ENCODE measurements at regions not wholly inside any gene's neighbourhood (a gene's known extent, or its start where the extent isn't known, plus 50 kb on each side); places are given as distances from the start of the nearest gene placed in this dataset.
"Not testable (repeated sequence)": the region's sequence is repeated elsewhere in the genome, so short reads cannot be mapped to it uniquely, and the experiment has no call there.

DNA sequence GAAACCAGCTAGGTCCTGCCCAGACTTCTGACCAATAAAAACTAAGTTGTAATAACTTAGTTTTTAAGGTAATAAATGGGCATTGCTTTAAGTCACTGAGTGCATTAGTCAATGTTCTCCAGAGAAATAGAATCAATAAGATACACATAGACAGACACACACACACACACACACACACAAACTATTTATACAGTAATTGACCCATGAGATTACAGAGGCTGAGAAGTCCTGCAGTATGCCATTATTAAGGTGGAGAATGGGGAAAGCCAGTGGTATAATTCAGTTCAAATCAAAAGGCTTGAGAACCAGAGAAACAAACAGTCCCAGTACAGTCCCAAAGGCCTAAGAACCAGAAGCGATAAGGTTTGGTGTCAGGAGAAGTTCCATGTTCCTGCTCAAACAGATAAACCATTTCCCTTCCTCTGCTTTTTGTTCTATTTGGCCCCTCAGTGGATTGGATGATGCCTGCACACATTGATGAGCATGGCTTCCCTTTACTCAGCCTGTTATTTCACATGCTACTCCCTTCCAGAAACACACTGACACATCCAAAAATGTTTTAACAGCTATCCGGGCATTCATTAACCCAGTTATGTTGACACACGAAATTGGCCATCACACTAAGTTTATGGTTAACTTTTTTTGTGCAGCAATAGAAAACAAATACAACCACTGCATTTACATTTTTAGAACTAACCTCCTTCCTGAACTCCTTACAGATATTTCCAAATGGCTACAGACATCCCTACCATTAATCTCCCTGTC is 828.2 kb upstream of the NCAM2 start:
- Mint-ChIP-seq H3K4me1 (no peaks in the 10 kb centered on the region), H3K4me3 (no peak overlapping the region), H3K27ac (no peak overlapping the region), H3K36me3 (no peaks in the 10 kb centered on the region), H3K27me3 (no peaks in the 10 kb centered on the region), H3K9me3 (peaks cover 6% of the 10 kb centered on the region)
- DNase-seq (ENCODE audit: low spot score in 2 of 2) (no peak), ATAC-seq (ENCODE audit: low read depth) (no peak)

DNA sequence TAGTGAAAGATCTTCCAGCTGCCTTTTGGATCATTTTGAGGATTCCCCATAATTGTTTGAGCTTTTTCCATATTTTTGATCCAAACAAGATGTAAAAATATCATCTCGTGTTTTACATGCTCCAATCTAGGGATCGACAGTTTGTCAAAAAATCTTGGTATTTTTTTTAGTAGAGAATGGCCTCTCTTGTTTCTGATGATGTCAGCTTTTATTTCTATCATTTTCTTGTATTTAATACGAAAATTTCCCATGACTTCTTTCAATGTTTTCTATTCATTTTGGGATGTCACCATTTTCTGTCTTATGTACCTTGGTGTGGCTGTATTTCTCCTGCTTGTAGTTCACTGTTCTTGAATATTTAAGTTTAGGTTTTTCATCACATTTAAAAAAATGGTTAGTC is 812.0 kb upstream of the NCAM2 start:
- no peaks in the 10 kb centered on the region for H3K27me3 Mint-ChIP-seq
- no peak overlapping the region for H3K27ac Mint-ChIP-seq
- ATAC-seq (ENCODE audit: low read depth) (no peak), DNase-seq (ENCODE audit: low spot score in 2 of 2) (no peak)
- peaks cover 7% of the 10 kb centered on the region for H3K9me3 Mint-ChIP-seq
- no peaks in the 10 kb centered on the region for H3K36me3 Mint-ChIP-seq
- no peaks in the 10 kb centered on the region for H3K4me1 Mint-ChIP-seq
- H3K4me3 Mint-ChIP-seq: no peak overlapping the region

DNA sequence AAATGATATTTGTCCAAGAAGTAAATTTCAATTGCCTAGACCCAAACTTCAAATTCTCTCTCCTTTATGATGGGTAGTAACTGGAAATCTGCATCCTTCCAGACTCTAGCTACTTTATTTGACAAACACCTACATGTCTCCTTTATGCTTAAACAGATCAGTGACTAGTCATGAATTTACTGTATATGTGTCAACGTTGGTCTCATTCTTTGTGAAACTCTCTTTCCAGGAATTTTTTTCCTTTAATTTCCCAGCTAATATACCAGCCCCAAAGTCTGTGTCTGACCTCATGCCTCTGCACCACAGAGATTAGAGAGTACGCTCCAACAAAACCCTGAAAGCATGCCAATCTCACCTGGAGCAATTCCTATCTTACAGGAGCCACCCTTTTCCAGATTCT is 811.2 kb upstream of the NCAM2 start:
- Mint-ChIP-seq H3K27me3 (no peaks in the 10 kb centered on the region), H3K36me3 (no peaks in the 10 kb centered on the region), H3K4me3 (no peak overlapping the region), H3K27ac (no peak overlapping the region), H3K9me3 (peaks cover 7% of the 10 kb centered on the region), H3K4me1 (no peaks in the 10 kb centered on the region)
- DNase-seq (ENCODE audit: low spot score in 2 of 2) (no peak), ATAC-seq (ENCODE audit: low read depth) (no peak)

DNA sequence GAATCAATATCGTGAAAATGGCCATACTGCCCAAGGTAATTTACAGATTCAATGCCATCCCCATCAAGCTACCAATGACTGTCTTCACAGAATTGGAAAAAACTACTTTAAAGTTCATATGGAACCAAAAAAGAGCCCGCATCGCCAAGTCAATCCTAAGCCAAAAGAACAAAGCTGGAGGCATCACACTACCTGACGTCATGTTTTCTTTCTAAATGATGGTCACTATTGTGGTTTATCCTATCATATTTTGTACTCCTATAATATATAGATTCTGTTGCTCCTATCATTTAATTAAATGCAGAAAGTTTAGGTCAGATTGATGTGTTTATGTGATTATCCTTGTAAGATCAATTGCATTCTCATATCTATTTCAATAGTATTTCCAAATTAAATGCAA is 796.9 kb upstream of the NCAM2 start:
- not testable (repeated sequence) for H3K4me1 Mint-ChIP-seq; H3K36me3 Mint-ChIP-seq; H3K9me3 Mint-ChIP-seq; ATAC-seq (ENCODE audit: low read depth); H3K27ac Mint-ChIP-seq; H3K4me3 Mint-ChIP-seq; DNase-seq (ENCODE audit: low spot score in 2 of 2); H3K27me3 Mint-ChIP-seq

DNA sequence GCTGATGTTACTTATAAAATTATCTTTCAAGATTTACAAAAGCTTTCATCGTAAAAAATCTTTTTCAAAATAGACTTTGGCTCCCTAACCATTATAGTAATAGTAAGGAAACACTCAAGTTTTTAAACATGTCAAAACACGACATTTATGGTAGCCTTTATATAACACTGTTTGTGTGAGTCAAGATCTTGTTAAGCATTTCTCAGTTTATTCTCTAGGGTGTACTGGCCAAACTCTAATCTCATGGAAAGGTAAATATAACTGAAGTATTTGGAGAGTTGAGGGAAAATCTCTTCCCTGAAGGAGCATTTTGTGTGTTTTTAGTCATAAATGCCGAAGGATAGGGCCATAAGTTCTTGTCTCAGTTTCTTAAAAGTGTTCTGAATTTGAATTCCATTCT is 790.9 kb upstream of the NCAM2 start:
- no peak for ATAC-seq (ENCODE audit: low read depth)
- no peak for DNase-seq (ENCODE audit: low spot score in 2 of 2)
- Mint-ChIP-seq H3K9me3 (no peaks in the 10 kb centered on the region), H3K36me3 (no peaks in the 10 kb centered on the region), H3K4me1 (no peaks in the 10 kb centered on the region), H3K27ac (no peak overlapping the region), H3K27me3 (no peaks in the 10 kb centered on the region), H3K4me3 (no peak overlapping the region)

DNA sequence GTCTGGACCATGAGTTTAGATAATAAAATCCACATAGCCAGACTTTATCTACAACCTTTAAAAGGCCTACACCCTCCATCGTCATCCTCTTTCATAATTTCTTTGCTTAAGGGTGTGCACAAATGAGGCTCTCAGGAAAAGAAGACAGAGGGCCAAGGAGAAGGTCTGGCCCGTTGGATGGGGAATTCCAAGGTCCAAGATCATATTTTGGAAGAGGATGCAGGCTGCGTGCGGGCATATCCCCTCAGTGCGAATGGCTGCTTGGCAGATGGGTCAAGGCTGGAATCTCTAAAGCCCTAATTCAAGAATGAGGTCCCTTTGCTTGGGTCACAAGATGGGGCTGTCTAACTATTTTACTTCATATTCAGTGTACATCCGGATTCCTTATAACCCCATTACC is 782.2 kb upstream of the NCAM2 start:
- no peaks in the 10 kb centered on the region for H3K27me3 Mint-ChIP-seq
- DNase-seq (ENCODE audit: low spot score in 2 of 2): no peak

DNA sequence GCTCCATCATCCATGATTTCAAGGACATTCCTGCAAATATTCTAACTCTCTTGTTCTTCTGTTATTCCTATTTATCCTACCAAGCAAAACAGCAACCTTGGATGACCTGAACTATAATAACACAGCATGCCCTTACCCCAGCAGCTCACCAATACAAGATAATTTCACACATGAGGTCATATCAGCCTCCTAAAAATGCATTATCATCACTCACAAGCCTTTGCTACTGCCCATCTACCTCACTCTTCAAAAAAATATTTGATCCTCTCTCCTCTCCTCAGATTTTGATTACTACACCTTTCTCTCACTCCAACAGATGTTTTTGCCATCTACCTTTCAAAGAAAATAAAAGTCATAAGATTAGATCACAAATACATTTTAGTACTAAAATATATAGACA is 777.6 kb upstream of the NCAM2 start:
- H3K9me3 Mint-ChIP-seq: peaks cover 5% of the 10 kb centered on the region

More for the DNA sequence above, 782.2 kb upstream of the NCAM2 start:
- Mint-ChIP-seq H3K9me3 (peaks cover 9% of the 10 kb centered on the region), H3K4me1 (no peaks in the 10 kb centered on the region), H3K36me3 (no peaks in the 10 kb centered on the region), H3K27ac (no peak overlapping the region), H3K4me3 (no peak overlapping the region)
- ATAC-seq (ENCODE audit: low read depth): no peak

DNA sequence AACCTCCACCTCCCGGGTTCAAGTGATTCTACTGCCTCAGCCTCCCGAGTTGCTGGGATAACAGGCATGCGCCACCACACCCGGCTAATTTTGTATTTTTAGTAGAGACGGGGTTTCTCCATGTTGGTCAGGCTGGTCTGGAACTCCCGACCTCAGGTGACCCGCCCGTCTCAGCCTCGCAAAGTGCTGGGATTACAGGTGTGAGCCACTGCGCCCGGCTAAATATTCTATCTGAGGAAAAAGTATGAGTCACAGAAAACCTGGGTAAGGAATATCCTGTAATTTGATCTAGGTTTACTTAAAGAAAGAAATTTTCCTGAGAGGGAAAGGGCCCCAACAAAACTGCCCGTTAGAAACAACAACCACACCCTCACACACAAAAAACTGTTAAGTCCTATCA is 776.2 kb upstream of the NCAM2 start:
- H3K27me3 Mint-ChIP-seq; H3K4me3 Mint-ChIP-seq; H3K27ac Mint-ChIP-seq; ATAC-seq (ENCODE audit: low read depth); H3K36me3 Mint-ChIP-seq; H3K9me3 Mint-ChIP-seq; DNase-seq (ENCODE audit: low spot score in 2 of 2); H3K4me1 Mint-ChIP-seq: not testable (repeated sequence)

More for the DNA sequence above, 777.6 kb upstream of the NCAM2 start:
- no peaks in the 10 kb centered on the region for H3K36me3 Mint-ChIP-seq
- H3K27me3 Mint-ChIP-seq: no peaks in the 10 kb centered on the region
- H3K27ac Mint-ChIP-seq: no peak overlapping the region
- no peaks in the 10 kb centered on the region for H3K4me1 Mint-ChIP-seq
- ATAC-seq (ENCODE audit: low read depth): no peak
- no peak for DNase-seq (ENCODE audit: low spot score in 2 of 2)
- no peak overlapping the region for H3K4me3 Mint-ChIP-seq

DNA sequence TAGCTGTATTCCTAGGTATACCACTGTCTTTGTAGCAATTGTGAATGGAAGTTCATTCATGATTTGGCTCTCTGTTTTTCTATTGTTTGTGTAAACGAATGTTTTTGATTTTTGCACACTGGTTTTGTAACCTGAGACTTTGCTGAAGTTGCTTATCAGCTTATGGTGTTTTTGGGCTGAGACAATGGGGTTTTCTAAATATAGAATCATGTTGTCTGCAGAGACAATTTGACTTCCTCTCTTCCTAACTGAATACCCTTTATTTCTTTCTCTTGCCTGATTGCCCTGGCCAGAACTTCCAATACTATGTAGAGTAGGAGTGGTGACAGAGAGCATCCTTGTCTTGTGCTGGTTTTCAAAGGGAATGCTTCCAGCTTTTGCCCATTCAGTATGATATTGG is 761.6 kb upstream of the NCAM2 start:
- not testable (repeated sequence) for H3K27me3 Mint-ChIP-seq; H3K9me3 Mint-ChIP-seq; H3K36me3 Mint-ChIP-seq; H3K4me3 Mint-ChIP-seq; H3K27ac Mint-ChIP-seq; ATAC-seq (ENCODE audit: low read depth); H3K4me1 Mint-ChIP-seq; DNase-seq (ENCODE audit: low spot score in 2 of 2)

DNA sequence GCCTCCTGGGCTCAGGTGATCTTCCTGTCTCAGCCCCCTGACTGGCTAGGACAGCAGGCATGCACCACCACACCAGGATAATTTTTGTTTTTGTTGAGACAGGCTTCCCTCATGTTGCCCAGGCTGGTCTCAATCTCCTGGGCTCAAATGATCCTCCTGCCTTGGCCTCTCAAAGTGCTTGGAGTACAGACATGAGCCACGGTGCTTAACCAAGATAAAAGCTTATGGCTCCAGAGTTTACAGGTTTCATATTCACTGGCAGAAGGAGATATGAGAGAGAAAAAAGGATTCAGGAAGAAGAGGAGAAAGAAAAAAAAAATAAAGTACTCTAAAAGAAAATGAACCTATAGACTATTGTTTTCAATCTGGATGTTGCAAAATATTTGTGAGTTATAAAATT is 748.8 kb upstream of the NCAM2 start:
- no peak overlapping the region for H3K4me3 Mint-ChIP-seq
- H3K9me3 Mint-ChIP-seq: no peaks in the 10 kb centered on the region
- no peak overlapping the region for H3K27ac Mint-ChIP-seq
- H3K36me3 Mint-ChIP-seq: no peaks in the 10 kb centered on the region
- ATAC-seq (ENCODE audit: low read depth) (no peak), DNase-seq (ENCODE audit: low spot score in 2 of 2) (no peak)
- H3K4me1 Mint-ChIP-seq: no peaks in the 10 kb centered on the region
- H3K27me3 Mint-ChIP-seq: no peaks in the 10 kb centered on the region

DNA sequence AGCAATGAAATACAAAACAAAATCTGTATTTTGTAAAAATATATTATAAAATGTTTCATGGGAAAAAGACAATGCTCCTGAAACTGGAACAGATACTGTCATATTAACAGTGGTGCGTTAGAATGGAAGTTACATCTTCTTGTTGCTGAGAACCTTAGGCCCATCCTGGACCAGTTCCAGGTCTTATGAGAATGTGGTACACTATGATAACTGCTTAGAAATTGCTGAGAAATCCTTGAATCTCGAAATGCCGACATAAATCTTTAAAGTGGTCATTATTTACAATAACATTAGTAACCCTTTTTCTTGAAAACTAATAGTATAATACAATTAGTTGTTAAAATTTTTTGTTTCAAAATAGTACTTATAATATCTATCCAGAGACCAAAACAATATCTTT is 747.9 kb upstream of the NCAM2 start:
- Mint-ChIP-seq H3K4me1 (no peaks in the 10 kb centered on the region), H3K36me3 (no peaks in the 10 kb centered on the region), H3K27ac (no peak overlapping the region), H3K4me3 (no peak overlapping the region), H3K9me3 (no peaks in the 10 kb centered on the region), H3K27me3 (no peaks in the 10 kb centered on the region)
- DNase-seq (ENCODE audit: low spot score in 2 of 2) (no peak), ATAC-seq (ENCODE audit: low read depth) (no peak)

DNA sequence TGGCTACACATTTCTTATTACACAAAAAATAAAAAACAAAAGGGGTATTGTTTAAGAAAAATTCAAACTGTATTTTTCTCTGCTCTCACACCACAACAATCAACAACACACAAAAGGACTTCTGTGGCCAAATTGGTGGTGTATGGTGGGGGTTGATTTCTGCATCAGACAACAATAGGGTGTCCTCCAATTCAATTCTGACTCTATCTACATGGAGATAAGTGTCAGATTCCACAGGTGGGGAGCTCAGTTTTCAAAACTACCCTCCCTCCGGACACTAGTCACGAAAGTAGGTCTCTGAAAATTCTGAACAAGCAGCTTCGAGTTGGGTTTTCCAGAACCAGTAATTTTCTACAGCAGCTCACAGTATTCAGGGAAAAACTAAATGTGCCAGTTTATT is 744.9 kb upstream of the NCAM2 start:
- Mint-ChIP-seq H3K27me3 (no peaks in the 10 kb centered on the region), H3K27ac (no peak overlapping the region), H3K36me3 (no peaks in the 10 kb centered on the region), H3K4me3 (no peak overlapping the region), H3K4me1 (no peaks in the 10 kb centered on the region), H3K9me3 (no peaks in the 10 kb centered on the region)
- no peak for DNase-seq (ENCODE audit: low spot score in 2 of 2)
- no peak for ATAC-seq (ENCODE audit: low read depth)

DNA sequence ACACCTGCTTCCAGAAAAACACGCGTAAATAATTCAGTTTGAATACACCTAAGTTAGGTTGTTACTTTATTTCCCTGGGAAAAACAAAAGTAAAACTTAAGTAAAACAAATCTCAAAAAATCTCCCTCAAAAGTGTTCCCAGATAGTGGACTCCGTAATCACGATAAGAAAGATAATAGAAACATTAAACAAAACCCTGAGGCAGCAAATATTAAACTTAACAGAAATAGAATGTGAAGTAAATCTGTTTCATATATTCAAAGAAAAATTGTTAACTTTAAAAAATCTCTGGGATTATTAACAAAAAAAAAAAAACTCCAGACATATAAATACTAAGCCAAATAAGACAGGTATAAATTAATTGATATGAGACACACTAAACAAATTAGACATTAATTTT is 743.2 kb upstream of the NCAM2 start:
- DNase-seq (ENCODE audit: low spot score in 2 of 2): no peak

DNA sequence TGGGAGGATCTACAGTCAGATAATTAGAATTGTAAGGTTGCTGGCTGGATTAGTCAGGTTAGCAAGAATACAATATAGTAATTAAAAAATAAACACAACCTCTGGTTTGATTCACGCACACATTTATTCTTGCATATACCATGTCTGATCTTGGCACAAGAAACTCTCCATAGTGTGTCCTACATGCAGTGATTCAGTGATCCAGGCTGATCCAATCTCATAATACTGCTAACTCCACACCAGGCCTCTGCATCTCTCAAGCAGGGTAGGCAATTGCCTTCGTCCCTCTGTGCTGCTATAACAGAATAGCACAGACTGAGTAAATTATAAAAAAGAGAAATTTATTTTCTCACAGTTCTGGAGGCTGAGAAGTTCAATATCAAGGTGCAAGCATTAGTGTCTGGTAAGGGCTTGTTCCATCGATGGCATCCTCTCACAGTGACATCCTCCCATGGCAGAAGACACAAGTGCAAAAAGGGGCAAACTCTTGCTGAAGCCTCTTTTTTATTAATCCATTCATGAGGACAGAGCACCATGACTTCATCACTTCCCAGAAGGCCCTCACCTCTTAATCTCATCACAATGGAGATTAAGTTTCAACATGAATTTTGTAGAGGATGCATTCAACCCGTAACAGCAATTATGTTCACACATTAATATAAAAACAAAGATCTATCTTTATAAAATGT is 741.0 kb upstream of the NCAM2 start:
- Mint-ChIP-seq H3K4me3 (no peak overlapping the region), H3K27ac (no peak overlapping the region), H3K36me3 (no peaks in the 10 kb centered on the region), H3K9me3 (peaks cover 1% of the 10 kb centered on the region), H3K4me1 (no peaks in the 10 kb centered on the region), H3K27me3 (no peaks in the 10 kb centered on the region)
- DNase-seq (ENCODE audit: low spot score in 2 of 2): no peak
- no peak for ATAC-seq (ENCODE audit: low read depth)

More for the DNA sequence above, 743.2 kb upstream of the NCAM2 start:
- Mint-ChIP-seq H3K4me1 (no peaks in the 10 kb centered on the region), H3K27ac (no peak overlapping the region), H3K36me3 (no peaks in the 10 kb centered on the region), H3K27me3 (no peaks in the 10 kb centered on the region), H3K9me3 (no peaks in the 10 kb centered on the region), H3K4me3 (no peak overlapping the region)
- ATAC-seq (ENCODE audit: low read depth): no peak

DNA sequence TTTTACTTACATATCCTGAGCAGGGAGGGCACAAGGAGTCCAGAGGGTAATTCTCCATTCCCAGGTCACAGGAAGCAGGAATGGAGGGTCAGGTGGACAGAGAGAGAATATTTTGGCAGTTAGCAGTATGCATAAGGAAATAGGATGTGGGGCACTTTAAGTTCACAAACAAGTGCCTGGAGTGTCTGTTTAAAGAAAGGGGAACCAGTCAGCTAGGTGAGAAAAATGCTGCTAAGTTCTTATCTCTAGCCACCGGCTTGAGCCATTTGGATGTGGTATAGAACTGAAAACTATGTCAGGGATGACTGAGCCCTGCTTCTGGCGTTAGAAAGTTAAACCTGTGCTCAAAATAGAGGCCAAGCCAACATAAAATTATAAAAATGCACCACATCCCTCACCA is 739.7 kb upstream of the NCAM2 start:
- Mint-ChIP-seq H3K9me3 (peaks cover 1% of the 10 kb centered on the region), H3K4me3 (no peak overlapping the region), H3K27me3 (no peaks in the 10 kb centered on the region), H3K4me1 (no peaks in the 10 kb centered on the region), H3K36me3 (no peaks in the 10 kb centered on the region), H3K27ac (no peak overlapping the region)
- no peak for DNase-seq (ENCODE audit: low spot score in 2 of 2)
- ATAC-seq (ENCODE audit: low read depth): no peak
